ENCODE measurements at regions not wholly inside any gene's neighbourhood (a gene's known extent, or its start where the extent isn't known, plus 50 kb on each side); places are given as distances from the start of the nearest gene placed in this dataset.
A peak's percentile ranks its signal among the peaks of the same experiment; 100 is the strongest.

DNA sequence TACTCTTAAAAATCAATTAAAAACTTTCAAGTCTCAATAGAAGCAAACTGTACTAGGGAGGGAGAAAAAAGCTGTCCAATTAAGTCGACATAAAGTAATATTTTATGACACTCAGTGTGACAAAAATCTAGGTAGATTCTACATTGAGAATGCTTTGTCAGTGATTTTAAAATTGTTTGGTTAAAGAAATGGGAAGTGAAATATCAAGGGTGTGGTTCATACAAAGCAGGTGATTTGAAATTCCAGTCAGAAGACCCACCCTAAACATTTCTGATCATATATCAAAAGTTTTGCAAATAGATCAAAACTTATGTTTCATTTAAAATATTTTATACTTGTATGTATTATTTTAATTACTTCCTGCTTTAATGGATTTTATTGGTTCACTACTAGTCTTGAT is 338.9 kb upstream of the DCC start:
- TF ChIP-seq, protein P1, sequence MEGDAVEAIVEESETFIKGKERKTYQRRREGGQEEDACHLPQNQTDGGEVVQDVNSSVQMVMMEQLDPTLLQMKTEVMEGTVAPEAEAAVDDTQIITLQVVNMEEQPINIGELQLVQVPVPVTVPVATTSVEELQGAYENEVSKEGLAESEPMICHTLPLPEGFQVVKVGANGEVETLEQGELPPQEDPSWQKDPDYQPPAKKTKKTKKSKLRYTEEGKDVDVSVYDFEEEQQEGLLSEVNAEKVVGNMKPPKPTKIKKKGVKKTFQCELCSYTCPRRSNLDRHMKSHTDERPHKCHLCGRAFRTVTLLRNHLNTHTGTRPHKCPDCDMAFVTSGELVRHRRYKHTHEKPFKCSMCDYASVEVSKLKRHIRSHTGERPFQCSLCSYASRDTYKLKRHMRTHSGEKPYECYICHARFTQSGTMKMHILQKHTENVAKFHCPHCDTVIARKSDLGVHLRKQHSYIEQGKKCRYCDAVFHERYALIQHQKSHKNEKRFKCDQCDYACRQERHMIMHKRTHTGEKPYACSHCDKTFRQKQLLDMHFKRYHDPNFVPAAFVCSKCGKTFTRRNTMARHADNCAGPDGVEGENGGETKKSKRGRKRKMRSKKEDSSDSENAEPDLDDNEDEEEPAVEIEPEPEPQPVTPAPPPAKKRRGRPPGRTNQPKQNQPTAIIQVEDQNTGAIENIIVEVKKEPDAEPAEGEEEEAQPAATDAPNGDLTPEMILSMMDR (IDR thresholded peaks at IDR 0.05): no peak
- no peak for TF ChIP-seq ZFX (IDR thresholded peaks at IDR 0.05; ENCODE audit: borderline replicate concordance)
- H3K27ac ChIP-seq: no peak overlapping the region

DNA sequence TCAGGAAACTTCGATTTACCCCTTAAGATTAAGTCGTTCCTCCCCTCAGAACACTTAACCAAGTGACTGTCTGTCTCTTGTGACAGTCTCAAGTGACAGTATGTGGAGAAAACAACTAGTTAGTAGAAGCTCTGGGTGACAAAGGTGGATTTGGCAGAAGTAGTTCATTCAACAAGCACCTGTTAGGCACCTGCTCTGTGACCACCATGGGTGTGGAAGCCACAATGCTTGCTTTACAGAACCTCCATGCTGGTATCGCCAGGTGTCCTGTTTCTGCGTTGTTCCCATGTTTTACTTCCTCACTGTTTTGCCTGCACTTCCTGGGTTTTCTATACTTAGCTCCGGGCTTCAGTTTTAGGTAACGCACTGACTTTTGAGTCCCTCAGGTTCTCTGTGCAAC is 337.4 kb upstream of the DCC start:
- H3K27ac ChIP-seq: no peak overlapping the region
- TF ChIP-seq, protein P1 (IDR thresholded peaks at IDR 0.05): no peak
- TF ChIP-seq ZFX (IDR thresholded peaks at IDR 0.05; ENCODE audit: borderline replicate concordance): no peak

DNA sequence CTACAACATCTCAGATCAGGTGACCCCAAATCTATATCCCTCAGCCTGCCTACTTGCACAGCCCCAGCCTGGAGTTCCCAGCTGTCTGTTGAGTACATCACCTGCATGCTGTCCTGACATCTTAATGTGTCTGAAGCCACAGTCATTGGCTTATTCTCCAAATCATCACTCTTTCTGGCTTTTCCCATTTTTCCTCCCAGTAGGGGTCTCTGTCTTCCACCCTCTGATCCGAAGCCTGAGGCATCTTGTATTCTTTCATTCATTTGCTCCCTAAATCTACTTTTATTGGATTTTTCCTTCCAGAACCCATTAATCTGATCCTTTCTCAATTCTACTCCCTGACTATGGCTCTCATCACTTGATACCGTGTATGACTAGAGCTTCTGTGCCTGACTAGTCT is 332.9 kb upstream of the DCC start:
- H3K27ac ChIP-seq: no peak overlapping the region
- TF ChIP-seq, protein P1 (IDR thresholded peaks at IDR 0.05): 0 out of 2 replicates have a peak, but pooled peaks have one; percentile 9
- no peak for TF ChIP-seq ZFX (IDR thresholded peaks at IDR 0.05; ENCODE audit: borderline replicate concordance)

DNA sequence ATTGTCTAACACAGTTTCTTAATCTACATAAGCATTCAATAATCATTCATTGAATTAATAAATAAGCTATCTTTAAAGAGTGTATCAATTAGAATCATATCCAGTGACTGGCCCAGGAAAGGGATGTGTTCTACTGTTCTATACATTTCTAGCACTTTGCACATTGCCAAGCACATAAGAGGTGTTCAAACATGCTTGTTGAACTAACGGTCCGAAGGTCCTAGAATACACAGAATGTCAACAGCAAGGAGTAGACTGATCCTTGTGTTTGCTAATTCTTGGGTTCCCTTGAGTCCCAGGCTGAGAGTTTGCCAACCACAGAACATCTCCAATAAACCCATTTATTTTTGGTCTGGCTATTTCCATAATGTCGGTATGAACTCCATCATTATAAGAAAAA is 331.7 kb upstream of the DCC start:
- no peak for TF ChIP-seq ZFX (IDR thresholded peaks at IDR 0.05; ENCODE audit: borderline replicate concordance)
- TF ChIP-seq, protein P1 (IDR thresholded peaks at IDR 0.05): no peak

DNA sequence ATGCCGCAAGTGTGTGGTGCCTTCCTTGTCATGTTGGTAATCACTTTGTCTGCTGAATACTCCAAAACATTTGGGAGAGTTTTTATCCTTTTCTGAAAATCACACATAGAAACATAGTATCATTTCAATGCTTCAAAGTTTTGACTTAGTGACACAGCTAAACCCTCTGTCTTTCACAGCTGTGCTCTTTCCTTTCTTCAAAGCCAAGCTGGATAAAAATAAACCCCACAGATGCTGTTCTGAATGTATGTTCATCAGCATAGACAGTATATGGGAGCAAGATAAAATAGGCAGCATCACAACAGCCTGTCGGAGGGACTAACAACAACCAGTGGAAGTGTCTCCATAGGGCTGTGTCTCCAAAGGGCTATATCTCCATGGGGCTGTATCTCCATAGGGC is 331.3 kb upstream of the DCC start:
- no peak for TF ChIP-seq ZFX (IDR thresholded peaks at IDR 0.05; ENCODE audit: borderline replicate concordance)

More for the DNA sequence above, 331.7 kb upstream of the DCC start:
- H3K27ac ChIP-seq: no peak overlapping the region

DNA sequence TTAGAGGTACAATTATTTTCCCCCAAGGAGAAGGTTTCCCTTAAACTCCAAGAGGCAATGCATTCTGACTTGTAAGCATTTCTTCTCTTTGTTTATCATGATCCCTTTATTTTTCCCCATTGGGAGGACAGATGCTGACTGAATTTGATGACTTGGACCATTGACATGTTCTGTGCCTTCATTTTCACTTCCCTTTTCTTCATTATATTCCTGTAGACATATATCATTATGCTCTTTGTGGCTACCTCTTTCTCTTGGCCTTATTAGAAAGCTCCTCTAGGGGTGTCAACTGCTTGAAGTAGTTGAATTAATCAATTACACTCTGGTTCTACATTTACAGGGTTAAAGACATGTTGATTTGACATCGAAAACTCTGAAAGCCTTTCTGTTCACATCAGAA is 330.0 kb upstream of the DCC start:
- no peak overlapping the region for H3K27ac ChIP-seq

More for the DNA sequence above, 331.3 kb upstream of the DCC start:
- H3K27ac ChIP-seq: no peak overlapping the region

DNA sequence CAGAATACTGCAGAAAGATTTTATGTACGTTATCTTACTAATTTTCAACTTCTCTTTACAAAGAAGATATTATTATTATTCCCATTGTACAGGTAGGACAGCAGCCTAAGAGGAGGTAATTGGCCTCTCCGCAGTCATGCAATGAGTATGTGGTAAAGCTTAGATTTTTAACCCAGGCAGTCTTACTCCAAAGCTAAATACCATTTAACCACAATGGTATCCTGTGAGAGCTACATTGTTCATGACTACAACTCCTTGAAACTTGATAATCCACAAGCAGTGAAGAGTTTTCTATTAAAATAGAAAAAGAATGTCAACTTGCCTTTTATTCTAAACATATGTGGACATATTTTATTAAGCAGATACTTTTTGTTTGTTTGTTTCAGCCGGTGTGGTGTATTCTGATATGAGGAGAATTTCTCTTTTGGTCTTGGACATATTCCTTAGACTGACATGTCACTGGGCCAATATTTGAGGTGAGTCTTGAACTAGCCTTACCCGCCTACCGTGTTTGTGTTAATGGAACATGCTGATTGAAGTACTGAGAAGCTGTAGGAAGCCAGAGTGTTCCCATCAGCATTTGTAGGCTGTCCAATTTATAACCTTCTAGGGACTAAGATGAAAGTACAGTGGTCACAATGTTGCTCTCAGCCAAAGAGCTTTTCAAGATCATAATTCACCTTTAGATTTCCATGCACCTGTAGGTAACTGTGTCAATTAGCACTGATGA is 293.9 kb upstream of the DCC start:
- H3K27ac ChIP-seq: no peak overlapping the region
- no peak for TF ChIP-seq ZFX (IDR thresholded peaks at IDR 0.05; ENCODE audit: borderline replicate concordance)
- TF ChIP-seq, protein P1 (IDR thresholded peaks at IDR 0.05): no peak

More for the DNA sequence above, 330.0 kb upstream of the DCC start:
- no peak for TF ChIP-seq ZFX (IDR thresholded peaks at IDR 0.05; ENCODE audit: borderline replicate concordance)
- TF ChIP-seq, protein P1 (IDR thresholded peaks at IDR 0.05): no peak

All from 22Rv1 (cell line).